ENCODE measurements at regions not wholly inside any gene's neighbourhood (a gene's known extent, or its start where the extent isn't known, plus 50 kb on each side); places are given as distances from the start of the nearest gene placed in this dataset.

GRCh38 chr3:150264561-150265279 is 143.4 kb upstream of the TSC22D2 start:
- no peak for DNase-seq

GRCh38 chr3:150261958-150262357 is 146.1 kb upstream of the TSC22D2 start:
- DNase-seq: no peak

GRCh38 chr3:150261418-150261817 is 146.7 kb upstream of the TSC22D2 start:
- DNase-seq: no peak

- no peak for DNase-seq
Measured at GRCh38 chr3:150260398-150260710, 147.7 kb upstream of the TSC22D2 start.

- no peak for DNase-seq
Measured at GRCh38 chr3:150259526-150260397, 148.3 kb upstream of the TSC22D2 start.

- DNase-seq: no peak
Measured at GRCh38 chr3:150256782-150257181, 151.3 kb upstream of the TSC22D2 start.

GRCh38 chr3:150256318-150256717 is 151.8 kb upstream of the TSC22D2 start:
- DNase-seq: no peak

GRCh38 chr3:150255826-150256225 is 152.3 kb upstream of the TSC22D2 start:
- DNase-seq: no peak

GRCh38 chr3:150255413-150255812 is 152.7 kb upstream of the TSC22D2 start:
- no peak for DNase-seq

GRCh38 chr3:150254309-150254708 is 153.8 kb upstream of the TSC22D2 start:
- no peak for DNase-seq

GRCh38 chr3:150253622-150254021 is 154.5 kb upstream of the TSC22D2 start:
- DNase-seq: peak in 1 of 2 experiments; percentile 20

GRCh38 chr3:150252462-150252861 is 155.6 kb upstream of the TSC22D2 start:
- no peak for DNase-seq

GRCh38 chr3:150251187-150252062 is 156.7 kb upstream of the TSC22D2 start:
- DNase-seq: no peak

- DNase-seq: no peak
Measured at GRCh38 chr3:150249779-150250470, 158.2 kb upstream of the TSC22D2 start.

GRCh38 chr3:150248888-150249681 is 159.0 kb upstream of the TSC22D2 start:
- DNase-seq: no peak

- DNase-seq: no peak
Measured at GRCh38 chr3:150248116-150248887, 159.8 kb upstream of the TSC22D2 start.

GRCh38 chr3:150247441-150247840 is 160.7 kb upstream of the TSC22D2 start:
- DNase-seq: no peak

GRCh38 chr3:150243466-150243865 is 164.6 kb upstream of the TSC22D2 start:
- DNase-seq: no peak

- DNase-seq: peak; percentile 40 to 53
Measured at GRCh38 chr3:150242220-150242936, 165.7 kb upstream of the TSC22D2 start.

- DNase-seq: no peak
Measured at GRCh38 chr3:150240891-150241290, 167.2 kb upstream of the TSC22D2 start.

Data from NCI-H526 (cell line).